ENCODE measurements at regions not wholly inside any gene's neighbourhood (a gene's known extent, or its start where the extent isn't known, plus 50 kb on each side); places are given as distances from the start of the nearest gene placed in this dataset.

DNA sequence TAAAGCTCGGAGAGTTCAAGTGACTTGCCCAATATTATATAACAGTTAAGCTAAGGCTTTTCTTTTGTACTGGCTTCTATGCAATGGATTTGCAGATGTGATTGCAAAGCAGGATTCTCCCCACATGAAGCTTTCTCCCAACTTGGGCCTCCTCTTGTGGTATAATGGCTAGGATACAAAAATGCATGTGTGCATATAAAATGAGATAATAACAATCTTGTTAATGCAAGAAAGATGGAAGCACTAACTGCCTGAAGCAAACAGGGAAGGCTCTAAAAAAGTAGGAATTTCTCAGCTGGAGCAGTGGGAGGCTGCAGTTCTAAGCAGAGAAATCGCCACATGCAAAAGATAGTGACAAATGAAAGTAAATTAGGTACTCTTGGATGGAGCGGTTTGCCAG, 444.2 kb upstream of the RIOK2 start:
- intact Hi-C loops (cut with DNase I, micrococcal nuclease) = no loop called here
- DNase-seq = no peak
- no peak for ATAC-seq

DNA sequence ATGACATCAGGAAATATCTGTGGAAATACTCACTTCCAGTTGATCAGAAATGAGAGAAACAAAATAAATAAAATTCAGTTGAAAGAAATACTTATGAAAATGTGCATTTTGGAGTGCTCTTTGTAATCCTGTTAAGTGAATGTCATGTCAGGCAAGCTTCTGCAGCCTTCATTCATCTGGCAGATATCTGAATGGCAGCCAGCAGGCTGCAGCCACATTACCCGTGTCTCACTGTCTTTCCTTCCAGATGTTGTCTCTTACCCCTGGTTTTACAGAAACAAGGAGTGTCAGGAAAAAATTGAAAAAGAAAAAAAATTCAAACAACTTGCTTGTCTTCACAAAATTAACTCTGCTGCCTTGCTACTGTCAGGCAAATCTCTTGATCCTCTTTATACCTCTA, 445.0 kb upstream of the RIOK2 start:
- ATAC-seq = no peak
- no peak for DNase-seq
- intact Hi-C loops (cut with DNase I, micrococcal nuclease) = no loop called here

DNA sequence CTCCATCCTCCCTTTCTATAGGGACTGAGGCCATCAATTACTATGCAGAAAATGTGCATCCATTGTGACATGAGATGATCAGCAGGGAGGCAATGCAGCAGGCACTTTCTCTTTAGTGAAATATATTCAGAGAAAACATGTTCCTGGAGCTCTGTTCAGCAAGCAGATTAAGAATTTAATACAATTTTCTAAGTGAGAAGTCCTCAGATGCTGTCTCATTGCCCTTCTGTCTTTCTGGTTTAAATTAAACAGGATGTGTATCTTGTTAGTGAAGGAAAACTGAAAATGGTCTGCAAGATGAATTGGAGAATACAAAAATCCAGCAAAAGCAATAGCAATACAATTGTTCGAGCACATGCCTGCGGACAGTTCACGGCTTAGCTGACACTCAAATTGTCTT, 445.8 kb upstream of the RIOK2 start:
- DNase-seq = no peak
- intact Hi-C loops (cut with DNase I, micrococcal nuclease) = no loop called here
- ATAC-seq = no peak

DNA sequence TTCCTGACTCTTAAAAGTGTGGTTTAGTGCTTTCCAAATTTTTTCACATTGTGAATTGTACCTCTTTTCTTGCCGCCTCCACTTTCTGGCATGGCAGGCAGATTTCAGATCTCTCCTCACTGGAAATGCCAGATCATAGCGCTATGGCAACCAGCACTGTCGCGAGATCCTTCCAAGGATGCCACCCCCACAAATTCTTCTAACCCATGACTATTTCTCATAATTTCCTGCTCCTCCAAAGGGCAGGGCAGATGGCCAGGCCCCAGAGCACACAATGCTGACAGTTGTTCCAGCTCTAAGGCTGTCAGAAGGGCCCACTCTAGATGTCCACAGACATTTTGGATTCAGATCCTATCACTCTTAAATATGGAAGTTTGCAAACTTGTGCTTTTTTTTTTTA, 446.2 kb upstream of the RIOK2 start:
- no peak for DNase-seq
- no peak for ATAC-seq
- intact Hi-C loops (cut with DNase I, micrococcal nuclease) = no loop called here

DNA sequence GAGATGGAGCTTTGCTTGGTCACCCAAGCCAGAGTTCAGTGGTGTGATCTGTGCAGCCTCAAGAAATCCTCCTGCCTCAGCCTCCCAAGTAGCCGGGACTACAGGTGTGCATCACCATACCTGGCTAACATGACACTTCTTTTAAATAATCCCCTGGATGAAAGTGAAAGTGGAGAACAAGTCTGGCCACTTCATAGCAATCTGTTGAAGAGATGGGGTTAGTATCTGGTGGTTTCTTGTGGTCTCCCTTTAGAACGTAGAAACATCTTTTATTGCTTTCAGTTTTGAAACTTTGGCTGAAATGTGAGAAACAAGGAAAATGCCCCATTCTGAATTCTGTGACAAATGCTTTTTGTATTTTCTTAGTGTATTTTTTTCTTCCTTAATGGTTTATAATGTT, 452.5 kb upstream of the RIOK2 start:
- intact Hi-C loops (cut with DNase I, micrococcal nuclease) = no loop called here
- ATAC-seq (no peak), DNase-seq (no peak)

DNA sequence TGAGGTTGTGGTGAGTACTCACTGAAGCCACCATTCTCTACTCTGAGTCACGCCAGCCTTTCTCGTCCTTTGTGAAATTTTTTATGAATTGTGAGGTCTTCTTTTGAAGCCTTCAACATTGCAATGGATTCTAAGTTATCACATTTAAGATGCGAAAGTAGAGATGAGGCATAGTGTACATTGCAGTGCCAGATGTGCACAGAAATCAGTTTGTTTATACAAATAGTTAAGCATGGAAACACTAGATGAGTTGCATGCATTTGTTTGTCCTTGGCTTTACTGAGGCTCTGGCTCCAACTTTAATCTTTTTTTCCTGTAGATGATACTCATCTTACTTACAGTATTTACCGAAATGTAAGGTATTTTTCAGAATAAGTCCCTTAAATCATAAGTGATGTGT, 453.7 kb upstream of the RIOK2 start:
- intact Hi-C loops (cut with DNase I, micrococcal nuclease) = no loop called here
- ATAC-seq = no peak
- DNase-seq = no peak

DNA sequence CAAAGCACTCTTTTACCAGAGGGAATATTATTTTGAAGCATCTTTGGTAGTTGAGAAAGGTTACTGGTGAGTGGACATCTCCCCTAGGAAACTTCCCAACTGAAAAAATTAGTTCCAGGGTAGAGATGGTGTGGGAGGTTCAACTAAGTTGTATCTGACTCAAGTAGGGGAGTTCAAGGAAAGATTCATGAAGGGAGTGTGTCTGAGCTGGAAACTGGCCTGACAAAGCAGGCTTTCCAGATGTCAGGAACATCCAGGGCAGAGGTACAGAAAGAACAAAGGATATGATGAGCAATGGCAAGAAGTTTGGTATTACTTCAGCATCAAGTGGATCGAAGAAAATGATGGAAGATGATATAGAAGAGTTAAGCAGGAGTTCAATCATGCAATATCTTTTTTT, 458.0 kb upstream of the RIOK2 start:
- ATAC-seq (no peak), DNase-seq (no peak)
- intact Hi-C loops (cut with DNase I, micrococcal nuclease) = no loop called here

DNA sequence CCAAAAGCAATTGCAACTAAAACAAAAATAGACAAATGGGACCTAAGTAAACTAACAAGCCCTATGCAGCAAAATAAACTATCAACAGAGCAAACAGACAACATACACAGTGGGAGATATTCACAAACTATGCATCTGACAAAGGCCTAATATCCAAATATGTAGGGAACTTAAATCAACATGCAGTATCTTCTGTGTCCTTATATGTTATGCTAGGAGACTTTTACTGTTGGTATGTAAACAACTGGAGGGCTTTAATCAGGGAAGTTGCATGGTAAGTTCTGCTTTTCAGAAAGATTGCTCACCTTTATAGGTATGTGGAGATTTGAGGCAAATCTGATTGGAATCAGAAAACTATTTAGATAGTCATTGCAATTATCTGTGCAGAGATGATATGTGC, 461.2 kb upstream of the RIOK2 start:
- DNase-seq = no peak
- intact Hi-C loops (cut with DNase I, micrococcal nuclease) = no loop called here
- ATAC-seq = no peak

DNA sequence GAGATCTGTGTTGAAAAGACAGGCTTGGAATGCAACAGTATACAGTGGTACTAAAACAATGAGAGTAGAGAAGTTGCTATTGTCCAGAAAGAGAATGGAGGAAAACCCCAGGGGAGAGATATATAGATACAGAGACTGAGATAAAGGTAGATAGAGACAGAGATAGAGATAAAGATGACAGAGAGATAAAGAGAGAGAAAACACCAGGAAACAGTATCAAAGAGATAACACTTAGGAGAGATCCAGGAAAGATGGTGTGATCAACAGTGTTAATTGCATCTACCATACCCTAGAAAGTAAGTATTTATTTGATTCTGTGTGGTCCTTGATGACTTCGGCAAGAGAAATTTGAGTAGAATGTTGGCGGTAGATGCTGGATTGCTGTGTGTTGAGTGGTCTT, 461.8 kb upstream of the RIOK2 start:
- no peak for ATAC-seq
- DNase-seq = no peak
- intact Hi-C loops (cut with DNase I, micrococcal nuclease) = no loop called here

DNA sequence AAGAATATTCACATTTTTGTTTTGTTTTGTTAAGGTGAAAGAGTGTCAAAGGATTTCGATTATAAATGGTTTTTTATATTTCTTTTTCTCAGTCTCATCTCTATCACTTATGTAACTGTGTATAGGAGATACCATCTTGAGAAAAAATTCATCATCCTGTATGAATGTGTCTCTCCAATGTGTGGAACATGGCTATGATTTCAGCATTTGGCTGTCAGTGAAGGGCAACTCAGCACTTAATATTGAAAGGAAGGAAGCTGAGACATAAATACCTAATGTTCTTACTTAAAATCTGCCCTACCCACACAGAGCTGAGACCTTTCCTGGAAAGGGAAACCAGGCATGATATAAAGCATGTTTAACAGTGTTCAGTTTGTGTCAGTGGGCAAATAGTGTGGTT, 474.2 kb upstream of the RIOK2 start:
- DNase-seq (no peak), ATAC-seq (no peak)
- intact Hi-C loops (cut with DNase I, micrococcal nuclease) = no loop called here

DNA sequence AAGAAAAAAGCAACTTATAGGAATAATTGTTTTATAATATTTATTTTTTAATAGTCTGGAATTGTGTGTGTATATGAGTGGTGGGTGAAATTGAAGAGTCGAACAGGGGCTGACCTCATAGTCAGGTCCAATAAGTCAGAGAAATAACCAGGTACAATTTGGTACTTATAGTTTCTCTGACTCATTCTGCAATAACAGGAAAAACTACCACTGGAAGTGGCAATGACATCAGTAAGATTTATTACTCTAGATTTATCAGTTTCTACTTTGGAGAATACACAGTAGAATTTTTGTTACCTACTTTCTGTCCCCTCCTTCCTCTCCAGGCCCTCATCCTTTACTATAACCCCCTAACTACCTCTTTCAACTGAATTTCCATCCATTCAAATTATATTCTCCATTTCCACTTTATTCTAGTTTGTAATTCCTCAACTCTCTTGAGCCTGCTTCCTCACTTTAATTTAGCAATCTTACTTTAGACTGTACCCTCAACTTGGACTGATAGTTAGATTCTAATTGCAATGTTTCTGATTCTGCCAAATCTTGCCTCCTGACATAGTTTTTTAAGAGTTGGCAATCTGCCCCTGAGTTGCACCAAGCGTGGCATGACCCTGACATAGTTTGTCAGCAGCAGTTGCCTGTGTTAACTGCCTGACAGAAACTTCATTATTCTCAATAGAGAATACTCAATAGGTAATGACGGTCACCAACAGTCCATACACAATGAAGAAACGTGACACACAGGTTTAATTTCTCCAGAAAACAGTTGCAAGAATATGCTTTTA, 475.3 kb upstream of the RIOK2 start:
- no peak for DNase-seq
- ATAC-seq = no peak
- intact Hi-C loops (cut with DNase I, micrococcal nuclease) = no loop called here

DNA sequence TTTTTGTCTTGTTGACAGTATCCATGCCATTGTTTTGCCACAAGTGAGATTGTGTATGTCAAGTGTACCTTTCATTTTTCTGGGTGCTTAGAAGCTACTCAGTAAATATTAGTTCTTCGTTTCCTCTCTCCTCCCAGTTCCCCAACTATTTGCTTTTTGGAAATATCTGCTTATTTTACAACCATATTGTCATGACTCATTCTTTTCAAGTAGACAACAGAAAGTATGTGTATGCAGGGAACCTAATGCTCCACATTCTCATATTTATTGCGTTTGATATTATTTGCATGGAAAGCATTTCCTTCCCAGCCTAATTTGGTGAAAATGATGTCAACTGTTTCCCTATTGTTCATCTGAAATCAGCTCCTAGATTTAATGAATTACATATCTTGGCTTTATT, 483.7 kb upstream of the RIOK2 start:
- DNase-seq (no peak), ATAC-seq (no peak)
- intact Hi-C loops (cut with DNase I, micrococcal nuclease) = no loop called here

DNA sequence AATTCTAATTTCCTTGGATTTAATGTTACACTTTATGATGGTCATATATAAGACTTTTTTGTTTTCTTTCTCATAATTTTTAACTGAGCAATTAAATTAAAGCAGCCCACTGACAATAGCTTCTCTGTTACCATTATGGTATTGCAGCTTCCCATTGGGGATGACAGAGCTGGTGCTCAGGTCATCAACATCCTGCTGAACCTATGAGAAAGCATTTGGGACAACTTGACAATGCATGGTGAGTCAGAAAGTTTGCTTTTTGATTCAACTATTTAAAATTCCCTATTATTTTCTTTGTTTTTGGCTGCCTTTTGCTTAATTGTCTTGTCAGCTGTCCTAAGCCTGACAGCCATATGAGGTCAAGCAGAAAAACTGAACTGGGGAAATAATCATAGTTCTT, 487.4 kb upstream of the RIOK2 start:
- intact Hi-C loops (cut with DNase I, micrococcal nuclease) = no loop called here
- no peak for DNase-seq

DNA sequence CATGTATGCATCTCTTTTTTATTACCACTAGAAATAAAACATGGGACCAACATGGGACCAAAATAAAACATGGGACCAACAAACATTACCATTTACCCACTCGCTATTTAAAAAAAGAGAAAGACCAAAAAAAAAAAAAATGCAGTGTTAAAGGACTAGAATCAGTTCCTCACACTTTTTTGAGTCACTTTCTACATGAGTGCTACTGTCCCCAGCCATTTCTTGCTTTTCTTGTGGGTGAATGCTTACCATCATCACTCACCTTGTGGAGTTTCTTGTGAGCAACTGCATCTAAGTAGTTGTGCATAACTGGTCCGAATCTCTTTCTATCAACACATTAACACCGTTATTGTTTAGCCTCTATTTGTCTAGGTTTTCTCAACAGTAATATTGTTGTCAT, 493.6 kb upstream of the RIOK2 start:
- no peak for DNase-seq
- ATAC-seq = no peak
- intact Hi-C loops (cut with DNase I, micrococcal nuclease) = no loop called here

More for the DNA sequence above, 487.4 kb upstream of the RIOK2 start:
- ATAC-seq = no peak

DNA sequence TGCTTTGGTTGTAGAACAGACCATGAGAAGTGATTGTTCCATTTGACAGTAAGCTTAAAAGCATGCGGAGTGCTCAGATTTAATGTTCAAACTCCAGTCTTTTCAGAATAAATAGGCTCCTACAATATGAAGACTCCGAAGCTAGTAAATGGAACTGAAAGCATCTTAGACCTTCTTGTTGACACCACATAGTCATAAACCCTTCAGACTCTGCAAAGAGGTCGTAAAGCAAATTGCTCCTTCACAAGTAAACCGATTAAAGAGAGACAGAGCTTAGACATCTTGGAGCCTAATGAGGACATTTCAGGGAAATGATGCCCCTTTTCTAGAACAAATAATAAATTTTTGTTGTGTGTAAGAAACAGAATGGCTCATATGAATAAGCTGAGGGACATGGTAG, 511.0 kb upstream of the RIOK2 start:
- ATAC-seq (no peak), DNase-seq (no peak)
- intact Hi-C loops (cut with DNase I, micrococcal nuclease) = no loop called here

DNA sequence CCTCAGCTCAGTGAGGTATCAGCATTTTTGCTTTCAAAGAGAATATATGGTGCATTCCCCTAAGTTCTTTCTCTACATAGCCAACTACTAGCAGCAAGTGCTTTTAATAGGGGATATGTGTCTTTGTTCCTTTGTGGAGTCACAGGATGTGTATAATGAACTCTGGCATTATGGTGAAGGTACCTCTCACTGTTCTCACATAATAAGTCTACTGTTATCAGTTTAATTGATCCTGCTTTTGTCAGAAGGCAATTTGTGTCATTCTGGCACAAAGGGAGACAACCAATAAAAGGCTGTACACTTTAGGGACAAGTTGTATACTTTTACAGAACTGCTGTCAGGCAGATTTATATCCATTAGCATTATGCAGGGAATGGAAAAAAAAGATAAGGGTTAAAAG, 531.4 kb upstream of the RIOK2 start:
- intact Hi-C loops (cut with DNase I, micrococcal nuclease) = no loop called here
- no peak for ATAC-seq
- no peak for DNase-seq

DNA sequence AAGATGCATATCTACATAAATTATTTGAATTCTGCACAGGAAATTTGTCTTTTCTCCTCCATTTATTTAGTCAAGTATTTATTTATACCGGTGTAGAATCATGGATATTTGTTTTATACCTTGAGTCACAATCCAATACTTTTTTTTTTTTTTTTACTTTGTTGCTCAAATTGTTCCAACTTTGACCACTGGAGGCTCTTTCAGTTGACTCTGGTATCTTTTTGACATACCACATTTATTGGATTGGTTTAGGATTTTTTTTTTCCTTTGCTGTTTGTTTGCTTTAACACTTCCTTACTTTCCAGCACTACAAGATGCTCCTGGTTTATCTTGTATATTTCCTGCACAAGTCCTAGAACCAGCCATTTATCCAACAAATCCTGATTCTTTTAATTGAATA, 543.1 kb upstream of the RIOK2 start:
- DNase-seq (no peak), ATAC-seq (no peak)
- intact Hi-C loops (cut with DNase I, micrococcal nuclease) = no loop called here

DNA sequence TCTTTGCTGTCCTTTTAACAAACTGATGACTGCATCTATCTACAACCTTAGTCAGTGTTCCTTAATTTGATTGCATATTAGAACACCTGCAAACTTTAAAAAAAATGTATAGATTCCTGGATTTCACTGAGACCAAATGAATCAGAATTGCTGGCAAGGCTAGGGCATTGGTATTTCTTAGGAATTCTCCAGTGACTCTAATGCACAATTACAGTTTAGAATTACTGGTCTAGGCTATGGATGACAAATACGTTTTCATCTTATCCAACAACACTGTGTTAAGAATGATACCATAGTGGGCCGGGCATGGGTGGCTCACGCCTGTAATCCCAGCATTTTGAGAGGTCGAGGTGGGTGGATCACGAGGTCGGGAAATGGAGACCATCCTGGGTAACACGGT, 545.9 kb upstream of the RIOK2 start:
- ATAC-seq = no peak
- no peak for DNase-seq
- intact Hi-C loops (cut with DNase I, micrococcal nuclease) = no loop called here

DNA sequence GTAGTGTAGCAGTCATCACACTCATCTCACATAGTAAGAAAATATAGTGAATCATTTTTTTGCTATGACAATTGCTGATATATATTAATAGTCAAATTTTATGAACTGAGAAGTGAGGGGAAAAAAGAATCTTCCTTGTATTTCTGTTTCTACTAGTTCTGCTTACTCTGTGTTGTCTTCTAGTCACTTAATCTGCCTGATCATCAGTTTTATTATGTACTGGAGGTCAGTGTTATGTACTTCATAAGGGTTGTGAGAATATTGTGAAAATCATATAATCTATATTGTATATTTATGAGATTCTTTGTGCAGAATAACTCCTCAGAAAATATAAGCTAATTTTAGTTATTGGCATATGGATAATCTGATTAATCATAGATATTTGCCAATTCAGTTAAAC, 546.9 kb upstream of the RIOK2 start:
- no peak for ATAC-seq
- intact Hi-C loops (cut with DNase I, micrococcal nuclease) = no loop called here
- no peak for DNase-seq

DNA sequence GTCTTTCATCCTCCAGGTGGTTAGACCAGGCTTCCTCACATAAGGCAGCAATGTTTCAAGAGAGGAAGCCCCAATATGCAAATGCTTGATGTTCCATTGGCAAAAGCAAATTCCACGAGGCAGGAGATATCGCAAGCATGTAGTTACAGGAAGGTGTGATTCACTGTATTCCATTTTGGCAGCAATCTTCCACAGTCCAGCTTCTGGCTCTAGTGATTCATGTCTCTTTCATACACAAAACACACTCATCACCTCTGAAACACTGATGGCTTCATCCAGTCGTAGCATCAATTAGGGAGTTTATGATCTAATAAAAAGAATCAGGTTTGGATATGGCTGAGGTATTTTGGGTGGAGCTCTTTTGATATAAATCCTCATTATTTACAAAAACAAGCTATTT, 552.2 kb upstream of the RIOK2 start:
- DNase-seq = no peak
- no peak for ATAC-seq
- intact Hi-C loops (cut with DNase I, micrococcal nuclease) = no loop called here

DNA sequence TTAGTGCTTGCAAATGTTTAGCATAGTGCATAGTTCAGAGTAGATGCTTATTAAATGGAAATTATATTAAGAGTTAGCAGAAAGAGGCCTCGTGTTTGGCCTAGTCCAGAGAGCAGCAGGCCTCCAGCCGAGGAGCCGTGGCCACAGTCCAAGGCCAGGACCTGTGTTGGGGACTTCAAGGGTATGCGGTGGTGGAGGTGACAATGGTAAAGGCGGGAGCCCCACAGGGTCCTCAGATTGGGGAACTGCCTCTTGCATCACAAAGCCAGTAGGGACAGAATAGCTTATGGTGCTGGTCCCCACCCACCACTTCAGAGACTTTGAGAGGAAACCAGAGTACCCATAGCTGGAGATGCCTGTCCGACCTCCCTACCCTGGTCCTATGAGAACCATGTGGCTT, 554.6 kb upstream of the RIOK2 start:
- ATAC-seq (no peak), DNase-seq (no peak)
- intact Hi-C loops (cut with DNase I, micrococcal nuclease) = no loop called here

DNA sequence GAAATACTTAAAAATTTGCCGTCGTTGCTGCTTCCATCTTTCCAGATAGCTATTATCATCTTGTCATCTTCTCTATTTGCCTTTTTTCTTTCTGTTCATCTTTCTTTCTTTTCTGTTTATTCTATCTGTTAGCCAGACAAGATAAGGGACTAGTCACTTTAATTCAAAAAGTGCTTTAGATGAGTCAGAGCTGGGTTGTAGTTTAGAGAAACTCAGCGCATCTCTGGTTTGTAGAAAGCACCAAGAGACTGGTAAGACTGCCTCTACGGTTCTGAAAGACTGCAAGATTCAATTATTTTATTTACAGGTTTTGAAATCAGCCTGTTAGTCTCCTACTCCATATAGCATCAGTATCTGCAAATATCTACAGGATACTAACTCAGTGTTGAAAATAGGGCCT, 562.8 kb upstream of the RIOK2 start:
- ATAC-seq (no peak), DNase-seq (no peak)
- intact Hi-C loops (cut with DNase I, micrococcal nuclease) = no loop called here

Data from left colon (tissue), 2 donors.